K562 (cell line): ENCODE measurements at regions not wholly inside any gene's neighbourhood (a gene's known extent, or its start where the extent isn't known, plus 50 kb on each side); places are given as distances from the start of the nearest gene placed in this dataset.

Experiments used
- CAMTA2 ChIP-seq: fragments of 250-450 bp; sonication (Bioruptor Pico); conservative IDR thresholded peaks from 2 replicates; pipeline ENCODE4 v1.5.1; 2022
- CBFA2T2 ChIP-seq: fragments of 450-650 bp; conservative IDR thresholded peaks from 2 replicates; pipeline ENCODE4 v1.6.1; 2017; ENCODE audit warnings: mild to moderate bottlenecking
- DPF2 ChIP-seq: fragments of 450-650 bp; IDR thresholded peaks from 2 replicates; pipeline ENCODE4 v1.6.1; 2016
- FOXM1 ChIP-seq, 2 experiments: fragments of 450-650 bp in 1 of 2; sonication (generic) in 1 of 2; formaldehyde crosslinking in 1 of 2; IDR thresholded peaks; 2 replicates each; pipeline versions ENCODE4 v1.6.1 to v1.9.0; 2017 to 2022; ENCODE audit warnings: low read depth in 2 of 2, mild to moderate bottlenecking in 2 of 2, missing genetic modification reagents in 1 of 2, moderate library complexity in 1 of 2
- GTF2F1 ChIP-seq: IDR thresholded peaks from 2 replicates; pipeline ENCODE4 v1.6.1; 2011; ENCODE audit warnings: low read depth, low read length, improper control_type of control experiment
- IFI16 ChIP-seq: fragments of 250-450 bp; sonication (Bioruptor Pico); IDR thresholded peaks from 2 replicates; pipeline ENCODE4 v2.1.2; 2022; ENCODE audit warnings: mild to moderate bottlenecking, inconsistent platforms
- MYBL2 ChIP-seq, 2 experiments: fragments of 450-650 bp in 1 of 2; sonication (generic) in 1 of 2; formaldehyde crosslinking in 1 of 2; IDR thresholded peaks; 2 replicates each; pipeline versions ENCODE4 v1.6.1 to v1.8.1; 2017 to 2022; ENCODE audit warnings: borderline replicate concordance in 1 of 2, inconsistent platforms in 1 of 2, low read depth in 1 of 2, mild to moderate bottlenecking in 1 of 2, missing genetic modification reagents in 1 of 2, moderate library complexity in 1 of 2
- NCOR1 ChIP-seq: fragments of 450-650 bp; IDR thresholded peaks from 2 replicates; pipeline ENCODE4 v1.6.1; 2016; ENCODE audit warnings: mild to moderate bottlenecking, moderate library complexity
- NFATC3 ChIP-seq: fragments of 450-650 bp; IDR thresholded peaks from 2 replicates; pipeline ENCODE4 v1.6.1; 2017; ENCODE audit warnings: mild to moderate bottlenecking
- NFIC ChIP-seq: fragments of 450-650 bp; IDR thresholded peaks from 2 replicates; pipeline ENCODE4 v1.6.1; 2017; ENCODE audit warnings: mild to moderate bottlenecking, inconsistent platforms
- PRMT5 ChIP-seq: sonication (generic); formaldehyde crosslinking; IDR thresholded peaks from 2 replicates; pipeline ENCODE4 v1.5.0; 2020; ENCODE audit warnings: missing genetic modification reagents
- RBM39 ChIP-seq: fragments of 200-400 bp; formaldehyde crosslinking; optimal IDR thresholded peaks from 2 replicates; pipeline ENCODE3; 2018; ENCODE audit warnings: low read depth, low read length
- SIX5 ChIP-seq, 2 experiments: IDR thresholded peaks; 2 replicates each; pipeline ENCODE4 v1.6.1; 2011; ENCODE audit warnings: low read length in 2 of 2, borderline replicate concordance in 1 of 2, low read depth in 1 of 2, mild to moderate bottlenecking in 1 of 2, moderate library complexity in 1 of 2; ENCODE audit not compliant: insufficient read depth in 1 of 2
- SP1 ChIP-seq: sonication (generic); formaldehyde crosslinking; IDR thresholded peaks from 2 replicates; pipeline ENCODE4 v1.8.1; 2022; ENCODE audit warnings: mild to moderate bottlenecking, missing genetic modification reagents
- TEAD2 ChIP-seq: fragments of 450-650 bp; IDR thresholded peaks from 2 replicates; pipeline ENCODE4 v1.6.1; 2016; ENCODE audit warnings: missing genetic modification characterization, control low read depth, missing compliant biosample characterization
- ZNF76 ChIP-seq: fragments of 250-450 bp; sonication (Bioruptor Pico); IDR thresholded peaks from 2 replicates; pipeline ENCODE4 v1.4.0; 2020; ENCODE audit warnings: mild to moderate bottlenecking, moderate library complexity, borderline replicate concordance
- TF ChIP-seq, protein P1 (sequence below), 2 experiments: fragments of 450-650 bp; formaldehyde crosslinking in 1 of 2; IDR thresholded peaks; 2 replicates each; pipeline versions ENCODE4 v1.4.0 to v1.6.1; 2014 to 2020; ENCODE audit warnings: mild to moderate bottlenecking in 2 of 2, borderline replicate concordance in 1 of 2, low read depth in 1 of 2
- TF ChIP-seq, protein P2 (sequence below): fragments of 450-650 bp; IDR thresholded peaks from 2 replicates; pipeline ENCODE4 v1.6.1; 2016; ENCODE audit warnings: mild to moderate bottlenecking

DNA sequence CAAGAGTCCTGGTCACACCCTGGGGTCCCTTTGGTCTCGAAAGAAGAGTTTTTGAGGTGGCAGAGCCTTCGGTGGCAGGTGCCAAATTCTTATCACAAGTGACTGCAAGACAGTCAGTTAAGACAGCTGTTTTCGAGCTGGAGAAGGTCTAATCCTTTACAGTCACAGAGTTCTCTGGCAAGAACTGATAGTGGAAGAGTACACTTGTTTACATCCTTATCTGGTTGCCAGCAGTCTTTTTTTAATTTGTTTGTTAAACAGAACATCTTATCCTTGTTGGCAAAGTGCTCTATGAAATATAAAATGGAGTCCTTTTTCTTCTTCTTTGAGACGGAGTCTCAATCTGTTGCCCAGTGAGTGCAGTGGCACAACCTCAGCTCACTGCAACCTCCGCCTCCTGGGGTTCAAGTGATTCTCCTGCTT, 50.4 kb upstream of the ELOVL6 start (continued):
- TF ChIP-seq, protein P1, sequence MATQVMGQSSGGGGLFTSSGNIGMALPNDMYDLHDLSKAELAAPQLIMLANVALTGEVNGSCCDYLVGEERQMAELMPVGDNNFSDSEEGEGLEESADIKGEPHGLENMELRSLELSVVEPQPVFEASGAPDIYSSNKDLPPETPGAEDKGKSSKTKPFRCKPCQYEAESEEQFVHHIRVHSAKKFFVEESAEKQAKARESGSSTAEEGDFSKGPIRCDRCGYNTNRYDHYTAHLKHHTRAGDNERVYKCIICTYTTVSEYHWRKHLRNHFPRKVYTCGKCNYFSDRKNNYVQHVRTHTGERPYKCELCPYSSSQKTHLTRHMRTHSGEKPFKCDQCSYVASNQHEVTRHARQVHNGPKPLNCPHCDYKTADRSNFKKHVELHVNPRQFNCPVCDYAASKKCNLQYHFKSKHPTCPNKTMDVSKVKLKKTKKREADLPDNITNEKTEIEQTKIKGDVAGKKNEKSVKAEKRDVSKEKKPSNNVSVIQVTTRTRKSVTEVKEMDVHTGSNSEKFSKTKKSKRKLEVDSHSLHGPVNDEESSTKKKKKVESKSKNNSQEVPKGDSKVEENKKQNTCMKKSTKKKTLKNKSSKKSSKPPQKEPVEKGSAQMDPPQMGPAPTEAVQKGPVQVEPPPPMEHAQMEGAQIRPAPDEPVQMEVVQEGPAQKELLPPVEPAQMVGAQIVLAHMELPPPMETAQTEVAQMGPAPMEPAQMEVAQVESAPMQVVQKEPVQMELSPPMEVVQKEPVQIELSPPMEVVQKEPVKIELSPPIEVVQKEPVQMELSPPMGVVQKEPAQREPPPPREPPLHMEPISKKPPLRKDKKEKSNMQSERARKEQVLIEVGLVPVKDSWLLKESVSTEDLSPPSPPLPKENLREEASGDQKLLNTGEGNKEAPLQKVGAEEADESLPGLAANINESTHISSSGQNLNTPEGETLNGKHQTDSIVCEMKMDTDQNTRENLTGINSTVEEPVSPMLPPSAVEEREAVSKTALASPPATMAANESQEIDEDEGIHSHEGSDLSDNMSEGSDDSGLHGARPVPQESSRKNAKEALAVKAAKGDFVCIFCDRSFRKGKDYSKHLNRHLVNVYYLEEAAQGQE (IDR thresholded peaks at IDR 0.05; ENCODE audit: borderline replicate concordance): peak; percentile 26; the same call in 1 of the 2 replicates
- TF ChIP-seq, protein P1 (CRISPR knock-in tag; IDR thresholded peaks at IDR 0.05; ENCODE audit: low read depth): no peak
- TF ChIP-seq ZNF76 (CRISPR knock-in tag): no peak
- TF ChIP-seq MYBL2 (IDR thresholded peaks at IDR 0.05; ENCODE audit: low read depth): no peak; the same call in 1 of the 2 replicates
- TF ChIP-seq MYBL2 (CRISPR knock-in tag; IDR thresholded peaks at IDR 0.05; ENCODE audit: borderline replicate concordance): no peak
- peak; percentile 98 for TF ChIP-seq DPF2
- no peak for TF ChIP-seq SIX5 (IDR thresholded peaks at IDR 0.05; ENCODE audit: borderline replicate concordance in 1 of 2, insufficient read depth in 1 of 2, low read depth in 1 of 2, low read length in 2 of 2)
- TF ChIP-seq NCOR1: peak; percentile 100
- TF ChIP-seq CAMTA2: no peak
- no peak for TF ChIP-seq TEAD2 (tag)
- TF ChIP-seq RBM39: no peak
- no peak for TF ChIP-seq GTF2F1
- TF ChIP-seq IFI16 (CRISPR knock-in tag): no peak
- peak; percentile 52; the same call in 1 of the 2 replicates for TF ChIP-seq SP1 (CRISPR knock-in tag)
- peak; percentile 100 for TF ChIP-seq CBFA2T2
- TF ChIP-seq FOXM1 (IDR thresholded peaks at IDR 0.05; ENCODE audit: low read depth): peak; percentile 98
- TF ChIP-seq FOXM1 (CRISPR knock-in tag; IDR thresholded peaks at IDR 0.05; ENCODE audit: low read depth): no peak
- TF ChIP-seq, protein P2, sequence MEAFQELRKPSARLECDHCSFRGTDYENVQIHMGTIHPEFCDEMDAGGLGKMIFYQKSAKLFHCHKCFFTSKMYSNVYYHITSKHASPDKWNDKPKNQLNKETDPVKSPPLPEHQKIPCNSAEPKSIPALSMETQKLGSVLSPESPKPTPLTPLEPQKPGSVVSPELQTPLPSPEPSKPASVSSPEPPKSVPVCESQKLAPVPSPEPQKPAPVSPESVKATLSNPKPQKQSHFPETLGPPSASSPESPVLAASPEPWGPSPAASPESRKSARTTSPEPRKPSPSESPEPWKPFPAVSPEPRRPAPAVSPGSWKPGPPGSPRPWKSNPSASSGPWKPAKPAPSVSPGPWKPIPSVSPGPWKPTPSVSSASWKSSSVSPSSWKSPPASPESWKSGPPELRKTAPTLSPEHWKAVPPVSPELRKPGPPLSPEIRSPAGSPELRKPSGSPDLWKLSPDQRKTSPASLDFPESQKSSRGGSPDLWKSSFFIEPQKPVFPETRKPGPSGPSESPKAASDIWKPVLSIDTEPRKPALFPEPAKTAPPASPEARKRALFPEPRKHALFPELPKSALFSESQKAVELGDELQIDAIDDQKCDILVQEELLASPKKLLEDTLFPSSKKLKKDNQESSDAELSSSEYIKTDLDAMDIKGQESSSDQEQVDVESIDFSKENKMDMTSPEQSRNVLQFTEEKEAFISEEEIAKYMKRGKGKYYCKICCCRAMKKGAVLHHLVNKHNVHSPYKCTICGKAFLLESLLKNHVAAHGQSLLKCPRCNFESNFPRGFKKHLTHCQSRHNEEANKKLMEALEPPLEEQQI: peak; percentile 90
- no peak for TF ChIP-seq PRMT5
- peak; percentile 90; the same call in 1 of the 2 replicates for TF ChIP-seq NFATC3
- peak; percentile 98 for TF ChIP-seq NFIC
